Bronchial epithelial cell (primary cell): ENCODE measurements at regions not wholly inside any gene's neighbourhood (a gene's known extent, or its start where the extent isn't known, plus 50 kb on each side); places are given as distances from the start of the nearest gene placed in this dataset.

ENCODE experiments used
- DNase-seq: peaks from one replicate; pipeline ENCODE4 v3.0.0-alpha.2; 2010; ENCODE audit warnings: low read depth
- FAIRE-seq: peaks from 2 replicates; lab custom pipeline; 2011; peaks lifted over from hg19 to GRCh38; lab: Jason Lieb, UNC
- H3K27me3 ChIP-seq: 2 replicates; pipeline ENCODE4 v1.5.1; 2011; ENCODE audit warnings: low read length; ENCODE audit not compliant: control insufficient read depth, insufficient read depth
- H3K36me3 ChIP-seq: 2 replicates; pipeline ENCODE4 v1.5.1; 2011; ENCODE audit warnings: low read length; ENCODE audit not compliant: control insufficient read depth, insufficient read depth
- H3K4me3 ChIP-seq: 2 replicates; pipeline ENCODE4 v1.5.1; 2011; ENCODE audit warnings: mild to moderate bottlenecking, low read depth, low read length, control low read depth
- TF ChIP-seq, protein P1 (sequence below): IDR thresholded peaks from 2 replicates; pipeline ENCODE4 v1.5.1; 2011; ENCODE audit warnings: mild to moderate bottlenecking, moderate library complexity, low read length, control low read depth, inconsistent platforms; ENCODE audit not compliant: insufficient read depth, severe bottlenecking

DNA sequence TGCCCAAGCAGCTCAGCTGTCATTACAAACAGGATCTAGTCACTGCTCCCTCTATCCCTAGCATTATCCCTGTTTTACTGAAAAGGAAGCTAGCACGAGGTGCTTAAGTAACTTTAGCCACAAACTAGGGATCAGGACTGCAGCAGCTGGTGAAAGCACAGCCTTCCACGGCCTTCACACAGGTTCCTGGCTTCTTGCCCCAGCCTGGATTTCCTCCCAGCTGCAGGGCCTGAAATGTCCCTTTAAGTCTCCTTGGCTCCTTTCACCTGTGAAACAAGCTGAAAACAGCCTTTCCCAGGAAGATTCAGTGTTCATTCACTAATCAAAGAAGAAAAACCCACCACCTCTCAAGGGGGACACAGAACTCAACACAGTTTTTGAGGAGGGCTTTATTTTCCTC, 754.5 kb downstream of the DIAPH3 start:
- Histone ChIP-seq H3K36me3 (no peaks in the 10 kb centered on the region), H3K4me3 (no peak overlapping the region), H3K27me3 (no peaks in the 10 kb centered on the region)
- TF ChIP-seq, protein P1, sequence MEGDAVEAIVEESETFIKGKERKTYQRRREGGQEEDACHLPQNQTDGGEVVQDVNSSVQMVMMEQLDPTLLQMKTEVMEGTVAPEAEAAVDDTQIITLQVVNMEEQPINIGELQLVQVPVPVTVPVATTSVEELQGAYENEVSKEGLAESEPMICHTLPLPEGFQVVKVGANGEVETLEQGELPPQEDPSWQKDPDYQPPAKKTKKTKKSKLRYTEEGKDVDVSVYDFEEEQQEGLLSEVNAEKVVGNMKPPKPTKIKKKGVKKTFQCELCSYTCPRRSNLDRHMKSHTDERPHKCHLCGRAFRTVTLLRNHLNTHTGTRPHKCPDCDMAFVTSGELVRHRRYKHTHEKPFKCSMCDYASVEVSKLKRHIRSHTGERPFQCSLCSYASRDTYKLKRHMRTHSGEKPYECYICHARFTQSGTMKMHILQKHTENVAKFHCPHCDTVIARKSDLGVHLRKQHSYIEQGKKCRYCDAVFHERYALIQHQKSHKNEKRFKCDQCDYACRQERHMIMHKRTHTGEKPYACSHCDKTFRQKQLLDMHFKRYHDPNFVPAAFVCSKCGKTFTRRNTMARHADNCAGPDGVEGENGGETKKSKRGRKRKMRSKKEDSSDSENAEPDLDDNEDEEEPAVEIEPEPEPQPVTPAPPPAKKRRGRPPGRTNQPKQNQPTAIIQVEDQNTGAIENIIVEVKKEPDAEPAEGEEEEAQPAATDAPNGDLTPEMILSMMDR: no peak
- DNase-seq (no peak), FAIRE-seq (no peak)

DNA sequence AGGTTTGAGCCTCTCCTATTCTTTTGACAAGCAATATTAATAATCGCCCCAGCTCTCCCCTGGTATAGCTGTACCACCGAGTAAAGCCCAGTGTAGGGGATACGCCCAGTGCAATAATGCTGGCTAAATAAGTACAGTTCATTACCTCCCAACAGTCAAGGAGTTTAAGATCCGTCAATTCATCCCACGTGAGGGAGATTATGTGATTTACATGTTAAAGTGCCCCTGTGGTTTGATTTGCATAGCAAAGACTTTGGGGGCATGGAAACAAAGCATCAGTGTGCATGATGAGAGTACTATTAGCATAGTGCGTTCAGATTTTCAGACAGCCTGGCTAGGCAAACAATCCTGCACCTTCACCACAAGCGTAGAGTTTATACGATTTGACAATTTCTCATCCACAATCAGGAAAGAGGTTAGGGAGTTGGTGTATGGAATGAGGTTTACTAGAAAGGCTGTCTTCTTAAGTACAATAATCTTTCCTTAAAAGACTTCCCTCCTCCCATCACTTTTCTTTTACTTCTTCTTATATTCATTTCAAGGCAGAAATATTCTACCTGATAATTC, 754.0 kb downstream of the DIAPH3 start:
- TF ChIP-seq, protein P1: no peak
- DNase-seq: no peak
- no peaks in the 10 kb centered on the region for H3K27me3 ChIP-seq
- no peak for FAIRE-seq
- no peak overlapping the region for H3K4me3 ChIP-seq
- no peaks in the 10 kb centered on the region for H3K36me3 ChIP-seq

GRCh38 chr13:59413126-59413525, 750.6 kb downstream of the DIAPH3 start:
- no peak for DNase-seq
- TF ChIP-seq, protein P1: no peak

DNA sequence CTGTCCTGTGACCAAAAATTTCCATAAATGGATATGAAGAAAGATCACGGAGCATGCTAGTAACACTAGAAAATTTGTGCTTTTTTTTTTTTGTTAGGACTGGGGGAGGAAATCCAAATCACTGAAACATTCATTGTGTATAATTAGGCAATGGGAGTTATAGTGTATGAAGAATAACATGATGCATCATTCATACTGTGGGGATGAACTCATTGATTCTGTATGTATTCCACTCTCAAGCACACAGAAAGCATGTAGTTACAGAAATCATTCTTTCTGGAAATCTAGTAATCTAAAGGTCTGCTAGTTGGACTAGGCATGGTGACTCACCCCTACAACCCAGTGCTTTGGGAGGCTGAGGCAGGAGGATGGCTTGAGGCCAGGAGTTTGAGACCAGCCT, 749.7 kb downstream of the DIAPH3 start:
- H3K36me3 ChIP-seq: no peaks in the 10 kb centered on the region
- no peak for FAIRE-seq
- TF ChIP-seq, protein P1: no peak
- no peaks in the 10 kb centered on the region for H3K27me3 ChIP-seq
- no peak overlapping the region for H3K4me3 ChIP-seq
- no peak for DNase-seq

More at GRCh38 chr13:59413126-59413525, 750.6 kb downstream of the DIAPH3 start:
- no peaks in the 10 kb centered on the region for H3K27me3 ChIP-seq
- H3K4me3 ChIP-seq: no peak overlapping the region
- H3K36me3 ChIP-seq: no peaks in the 10 kb centered on the region
- FAIRE-seq: no peak

GRCh38 chr13:59415498-59415897, 748.2 kb downstream of the DIAPH3 start:
- DNase-seq: no peak
- TF ChIP-seq, protein P1: no peak
- FAIRE-seq: no peak

GRCh38 chr13:59416561-59416960, 747.2 kb downstream of the DIAPH3 start:
- TF ChIP-seq, protein P1: no peak
- Histone ChIP-seq H3K4me3 (no peak overlapping the region), H3K36me3 (no peaks in the 10 kb centered on the region), H3K27me3 (no peaks in the 10 kb centered on the region)
- no peak for DNase-seq
- FAIRE-seq: no peak

More at GRCh38 chr13:59415498-59415897, 748.2 kb downstream of the DIAPH3 start:
- Histone ChIP-seq H3K36me3 (no peaks in the 10 kb centered on the region), H3K4me3 (no peak overlapping the region), H3K27me3 (no peaks in the 10 kb centered on the region)
